ENCODE measurements at regions not wholly inside any gene's neighbourhood (a gene's known extent, or its start where the extent isn't known, plus 50 kb on each side); places are given as distances from the start of the nearest gene placed in this dataset.
A peak's percentile ranks its signal among the peaks of the same experiment; 100 is the strongest.

DNA sequence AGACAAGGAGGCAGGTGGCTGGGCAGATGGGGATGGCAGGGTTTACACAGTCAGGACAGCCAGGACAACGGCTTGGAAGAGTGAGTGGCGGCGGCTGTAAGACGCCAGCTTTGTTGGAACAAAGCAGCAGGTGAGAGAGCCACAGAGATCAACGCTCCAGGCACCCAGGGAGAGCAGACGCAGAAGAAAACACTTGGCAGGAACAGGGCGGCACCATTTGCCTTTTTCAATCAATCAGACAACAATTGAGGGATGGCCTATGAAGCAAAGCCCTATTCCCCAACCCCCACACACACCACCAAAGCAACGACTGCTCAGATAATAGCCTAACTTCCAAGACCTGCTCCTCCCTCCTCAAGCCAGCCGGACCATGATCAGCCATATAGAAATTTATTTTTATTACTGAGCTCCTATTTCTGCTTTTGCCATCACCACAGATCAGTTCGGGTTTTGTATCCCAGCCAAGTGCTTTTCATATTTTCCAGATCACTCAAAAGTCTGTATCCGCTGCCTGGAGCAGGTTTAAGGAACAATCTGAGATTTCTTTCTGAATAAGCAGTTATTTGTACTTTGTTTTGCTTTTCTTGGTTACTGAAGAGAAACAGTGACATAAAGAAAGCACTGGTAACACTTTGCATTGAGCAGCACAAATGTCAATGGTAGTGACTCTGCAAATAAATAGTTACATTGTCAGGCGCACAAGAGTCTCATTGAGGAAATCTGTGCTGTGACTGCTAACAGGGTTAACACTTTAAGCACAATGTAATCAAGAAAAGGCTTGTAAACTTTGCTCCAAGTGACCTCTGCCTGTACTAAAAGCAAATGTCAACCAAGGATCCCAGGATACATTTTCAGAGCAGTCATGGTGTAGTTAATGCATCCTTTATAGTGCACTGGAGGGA, 81.8 kb upstream of the RBPJ start:
- H3K18ac ChIP-seq (ENCODE audit: low read length), result no peak overlapping the region
- H2BK12ac ChIP-seq (ENCODE audit: low read length), result peak overlapping the region; percentile 50
- WGBS (ENCODE audit: extremely low coverage, insufficient coverage, insufficient read length), result no CpG with 5 or more reads among the region's 12 CpGs
- H2AFZ ChIP-seq (ENCODE audit: insufficient read depth, low read length, poor library complexity), result no peak overlapping the region
- H3K4me2 ChIP-seq (ENCODE audit: low read length), result no peak overlapping the region
- no peak overlapping the region for H2AK5ac ChIP-seq (ENCODE audit: low read length)
- no peaks in the 10 kb centered on the region for H3K36me3 ChIP-seq (ENCODE audit: control insufficient read depth in 1 of 2, insufficient read depth in 2 of 2, low read length in 2 of 2)
- no peaks in the 10 kb centered on the region for H3K9me3 ChIP-seq (ENCODE audit: insufficient read depth, low read depth, low read length)
- no peak overlapping the region for H4K8ac ChIP-seq (ENCODE audit: low read depth, low read length)
- DNase-seq, result no peak
- H3K79me1 ChIP-seq (ENCODE audit: low read length), result no peaks in the 10 kb centered on the region
- H4K91ac ChIP-seq (ENCODE audit: low read depth, low read length), result no peak overlapping the region
- no peak overlapping the region for H3K23ac ChIP-seq (ENCODE audit: low read length)
- H3K4me3 ChIP-seq (ENCODE audit: low read depth, low read length), result no peak overlapping the region
- no peak overlapping the region for H3K9ac ChIP-seq (ENCODE audit: low read length)
- H3K79me2 ChIP-seq (ENCODE audit: control insufficient read depth, insufficient read depth, low read length, poor library complexity), result no peaks in the 10 kb centered on the region
- no peak overlapping the region for H2BK120ac ChIP-seq (ENCODE audit: insufficient read depth, low read length, poor library complexity)
- H2BK5ac ChIP-seq (ENCODE audit: low read depth, low read length, poor library complexity), result no peak overlapping the region
- no peaks in the 10 kb centered on the region for H3K4me1 ChIP-seq (ENCODE audit: control insufficient read depth in 1 of 2, insufficient read depth in 2 of 2, low read length in 2 of 2)
- no peak overlapping the region for H4K12ac ChIP-seq (ENCODE audit: low read depth, low read length)
- H3K14ac ChIP-seq (ENCODE audit: low read length), result no peak overlapping the region
- H3K27ac ChIP-seq (ENCODE audit: low read depth, low read length), result no peak overlapping the region
- H3K4ac ChIP-seq (ENCODE audit: low read depth, low read length), result no peak overlapping the region
- H3K27me3 ChIP-seq (ENCODE audit: insufficient read depth, low read length), result no peaks in the 10 kb centered on the region

DNA sequence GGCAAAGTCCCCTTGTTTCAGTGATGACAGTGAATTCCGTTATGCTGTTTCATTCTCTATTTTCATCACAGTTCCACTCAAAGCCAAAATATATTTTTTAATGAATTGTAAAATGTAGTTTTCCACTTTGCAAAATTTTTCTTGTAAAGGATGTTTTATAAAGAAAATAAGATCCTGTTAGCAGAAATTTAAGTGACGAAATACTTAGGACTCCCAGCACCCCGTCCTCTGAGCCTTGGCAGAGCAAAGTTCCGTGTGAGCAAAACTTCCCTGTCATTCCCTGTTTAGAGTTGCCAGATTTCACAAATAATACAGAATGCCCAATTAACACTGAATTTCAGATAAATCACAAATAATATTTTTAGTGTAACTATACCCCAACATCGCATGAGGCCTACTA, 81.0 kb upstream of the RBPJ start:
- Histone ChIP-seq H4K8ac (ENCODE audit: low read depth, low read length) (no peak overlapping the region), H3K9me3 (ENCODE audit: insufficient read depth, low read depth, low read length) (no peaks in the 10 kb centered on the region), H3K23ac (ENCODE audit: low read length) (no peak overlapping the region), H2BK120ac (ENCODE audit: insufficient read depth, low read length, poor library complexity) (no peak overlapping the region), H2BK12ac (ENCODE audit: low read length) (no peak overlapping the region), H3K4me2 (ENCODE audit: low read length) (no peak overlapping the region), H3K27me3 (ENCODE audit: insufficient read depth, low read length) (no peaks in the 10 kb centered on the region), H2AK5ac (ENCODE audit: low read length) (no peak overlapping the region), H4K91ac (ENCODE audit: low read depth, low read length) (no peak overlapping the region), H3K36me3 (ENCODE audit: control insufficient read depth in 1 of 2, insufficient read depth in 2 of 2, low read length in 2 of 2) (no peaks in the 10 kb centered on the region), H3K9ac (ENCODE audit: low read length) (no peak overlapping the region), H2BK5ac (ENCODE audit: low read depth, low read length, poor library complexity) (no peak overlapping the region), H3K4me3 (ENCODE audit: low read depth, low read length) (no peak overlapping the region), H3K27ac (ENCODE audit: low read depth, low read length) (no peak overlapping the region), H3K14ac (ENCODE audit: low read length) (no peak overlapping the region), H4K12ac (ENCODE audit: low read depth, low read length) (no peak overlapping the region), H2AFZ (ENCODE audit: insufficient read depth, low read length, poor library complexity) (no peak overlapping the region), H3K79me1 (ENCODE audit: low read length) (no peaks in the 10 kb centered on the region), H3K79me2 (ENCODE audit: control insufficient read depth, insufficient read depth, low read length, poor library complexity) (no peaks in the 10 kb centered on the region), H3K4me1 (ENCODE audit: control insufficient read depth in 1 of 2, insufficient read depth in 2 of 2, low read length in 2 of 2) (no peaks in the 10 kb centered on the region), H3K18ac (ENCODE audit: low read length) (no peak overlapping the region), H3K4ac (ENCODE audit: low read depth, low read length) (no peak overlapping the region)
- no CpG with 5 or more reads among the region's 5 CpGs for WGBS (ENCODE audit: extremely low coverage, insufficient coverage, insufficient read length)
- no peak for DNase-seq

DNA sequence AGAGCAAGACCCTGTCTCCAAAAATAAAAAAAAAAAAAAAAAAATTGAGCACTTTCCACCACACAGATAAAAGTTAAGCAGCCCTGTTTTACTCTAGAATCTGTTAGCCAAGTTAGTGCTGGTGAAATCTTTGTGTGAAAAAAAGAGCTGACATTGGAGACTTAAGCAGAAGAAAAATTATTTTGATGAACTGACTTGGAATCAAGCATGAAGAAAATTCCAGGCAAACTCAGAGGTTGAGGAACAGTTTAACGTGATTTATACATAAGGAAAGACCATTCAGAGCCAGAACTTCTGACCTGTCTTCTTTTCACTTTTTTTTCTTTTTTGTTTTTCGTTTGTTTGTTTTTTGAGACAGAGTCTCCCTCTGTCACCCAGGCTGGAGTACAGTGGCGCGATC, 79.6 kb upstream of the RBPJ start:
- no peaks in the 10 kb centered on the region for H3K9me3 ChIP-seq (ENCODE audit: insufficient read depth, low read depth, low read length)
- no peaks in the 10 kb centered on the region for H3K79me2 ChIP-seq (ENCODE audit: control insufficient read depth, insufficient read depth, low read length, poor library complexity)
- no peak overlapping the region for H2BK5ac ChIP-seq (ENCODE audit: low read depth, low read length, poor library complexity)
- H3K9ac ChIP-seq (ENCODE audit: low read length), result no peak overlapping the region
- no peak for DNase-seq
- no CpG with 5 or more reads among the region's 4 CpGs for WGBS (ENCODE audit: extremely low coverage, insufficient coverage, insufficient read length)
- no peaks in the 10 kb centered on the region for H3K27me3 ChIP-seq (ENCODE audit: insufficient read depth, low read length)
- no peak overlapping the region for H2BK120ac ChIP-seq (ENCODE audit: insufficient read depth, low read length, poor library complexity)
- H3K18ac ChIP-seq (ENCODE audit: low read length), result no peak overlapping the region
- no peak overlapping the region for H3K14ac ChIP-seq (ENCODE audit: low read length)
- no peak overlapping the region for H3K4ac ChIP-seq (ENCODE audit: low read depth, low read length)
- H3K4me3 ChIP-seq (ENCODE audit: low read depth, low read length), result no peak overlapping the region
- no peak overlapping the region for H3K27ac ChIP-seq (ENCODE audit: low read depth, low read length)
- H2AFZ ChIP-seq (ENCODE audit: insufficient read depth, low read length, poor library complexity), result no peak overlapping the region
- no peak overlapping the region for H3K23ac ChIP-seq (ENCODE audit: low read length)
- no peak overlapping the region for H3K4me2 ChIP-seq (ENCODE audit: low read length)
- no peak overlapping the region for H2BK12ac ChIP-seq (ENCODE audit: low read length)
- H4K12ac ChIP-seq (ENCODE audit: low read depth, low read length), result no peak overlapping the region
- no peak overlapping the region for H4K91ac ChIP-seq (ENCODE audit: low read depth, low read length)
- no peaks in the 10 kb centered on the region for H3K36me3 ChIP-seq (ENCODE audit: control insufficient read depth in 1 of 2, insufficient read depth in 2 of 2, low read length in 2 of 2)
- no peak overlapping the region for H4K8ac ChIP-seq (ENCODE audit: low read depth, low read length)
- H3K79me1 ChIP-seq (ENCODE audit: low read length), result no peaks in the 10 kb centered on the region
- no peaks in the 10 kb centered on the region for H3K4me1 ChIP-seq (ENCODE audit: control insufficient read depth in 1 of 2, insufficient read depth in 2 of 2, low read length in 2 of 2)
- H2AK5ac ChIP-seq (ENCODE audit: low read length), result no peak overlapping the region

DNA sequence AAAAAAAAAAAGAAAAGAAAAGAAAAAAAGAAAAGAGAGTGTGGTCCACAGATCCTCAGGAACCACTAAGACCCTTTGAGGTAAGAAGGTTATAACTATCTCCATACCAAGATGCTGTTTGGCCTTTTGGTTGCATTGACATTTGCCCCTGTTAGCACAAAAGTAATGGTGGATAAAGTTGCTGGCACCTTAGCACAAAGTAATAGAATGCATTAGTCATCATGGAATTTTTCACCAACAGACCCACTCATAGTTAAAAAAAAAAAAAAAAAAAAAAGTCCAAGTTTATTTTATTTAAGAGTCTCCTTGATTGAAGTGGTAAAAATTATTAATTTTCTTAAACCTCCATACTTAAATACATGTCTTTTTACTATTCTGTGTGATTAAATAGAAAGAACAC, 78.4 kb upstream of the RBPJ start:
- DNase-seq, result no peak
- Histone ChIP-seq H4K12ac (ENCODE audit: low read depth, low read length) (no peak overlapping the region), H3K4ac (ENCODE audit: low read depth, low read length) (no peak overlapping the region), H4K91ac (ENCODE audit: low read depth, low read length) (no peak overlapping the region), H3K27ac (ENCODE audit: low read depth, low read length) (no peak overlapping the region), H4K8ac (ENCODE audit: low read depth, low read length) (no peak overlapping the region), H3K4me3 (ENCODE audit: low read depth, low read length) (no peak overlapping the region), H3K14ac (ENCODE audit: low read length) (no peak overlapping the region), H3K4me1 (ENCODE audit: control insufficient read depth in 1 of 2, insufficient read depth in 2 of 2, low read length in 2 of 2) (no peaks in the 10 kb centered on the region), H2AFZ (ENCODE audit: insufficient read depth, low read length, poor library complexity) (no peak overlapping the region), H2BK5ac (ENCODE audit: low read depth, low read length, poor library complexity) (no peak overlapping the region), H3K4me2 (ENCODE audit: low read length) (no peak overlapping the region), H2BK120ac (ENCODE audit: insufficient read depth, low read length, poor library complexity) (no peak overlapping the region), H3K9me3 (ENCODE audit: insufficient read depth, low read depth, low read length) (no peaks in the 10 kb centered on the region), H2BK12ac (ENCODE audit: low read length) (no peak overlapping the region), H3K9ac (ENCODE audit: low read length) (no peak overlapping the region), H3K36me3 (ENCODE audit: control insufficient read depth in 1 of 2, insufficient read depth in 2 of 2, low read length in 2 of 2) (no peaks in the 10 kb centered on the region), H3K79me2 (ENCODE audit: control insufficient read depth, insufficient read depth, low read length, poor library complexity) (no peaks in the 10 kb centered on the region), H2AK5ac (ENCODE audit: low read length) (no peak overlapping the region), H3K27me3 (ENCODE audit: insufficient read depth, low read length) (no peaks in the 10 kb centered on the region), H3K79me1 (ENCODE audit: low read length) (no peaks in the 10 kb centered on the region), H3K18ac (ENCODE audit: low read length) (no peak overlapping the region), H3K23ac (ENCODE audit: low read length) (no peak overlapping the region)
